VCaP (cell line): ENCODE measurements at regions not wholly inside any gene's neighbourhood (a gene's known extent, or its start where the extent isn't known, plus 50 kb on each side); places are given as distances from the start of the nearest gene placed in this dataset.

Experiments used
- H3K27ac ChIP-seq: fragments of 450-650 bp; 2 replicates; pipeline ENCODE4 v1.5.1; 2017
- CTCF ChIP-seq: fragments of 450-650 bp; conservative IDR thresholded peaks from 2 replicates; pipeline ENCODE4 v1.5.1; 2017; ENCODE audit warnings: mild to moderate bottlenecking, moderate library complexity

- TF ChIP-seq CTCF = no peak
- H3K27ac ChIP-seq = no peak overlapping the region
These were observed 502.1 kb upstream of the NR3C2 start for GRCh38 chr4:148944136-148944838.

DNA sequence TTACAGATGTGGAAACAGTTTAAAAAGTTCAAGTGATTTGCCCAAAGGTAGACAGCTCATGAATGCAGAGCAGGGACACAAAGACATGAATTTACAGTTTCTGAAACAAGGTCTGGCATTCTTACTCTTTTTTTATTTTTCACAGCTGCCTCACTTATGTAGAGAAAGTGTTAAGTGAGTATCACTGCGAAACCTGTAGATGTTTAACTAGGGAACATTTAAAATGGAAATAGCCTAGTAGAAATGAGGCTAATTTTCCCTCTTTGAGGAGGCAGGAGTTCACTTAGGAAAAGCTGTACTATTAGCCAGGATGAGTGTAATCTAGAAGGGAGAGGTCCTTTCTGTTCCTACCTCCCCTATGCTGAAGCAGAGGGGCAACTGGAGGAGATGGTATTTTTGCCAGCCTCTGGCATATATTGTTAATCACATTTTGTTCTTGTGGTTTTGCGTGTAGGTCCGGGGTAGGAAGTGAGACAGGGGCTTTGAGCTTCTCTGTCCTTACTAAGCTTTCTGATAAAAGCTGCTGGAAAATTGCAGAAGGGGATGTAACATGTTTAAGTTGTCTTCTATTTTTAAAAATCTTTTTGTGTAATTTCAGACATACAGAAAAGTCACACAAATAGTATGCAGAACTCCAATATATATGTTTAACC is 492.8 kb upstream of the NR3C2 start:
- H3K27ac ChIP-seq = no peak overlapping the region
- no peak for TF ChIP-seq CTCF

GRCh38 chr4:148926276-148927260 is 484.4 kb upstream of the NR3C2 start:
- TF ChIP-seq CTCF = no peak
- H3K27ac ChIP-seq = no peak overlapping the region

GRCh38 chr4:148923881-148924280 is 481.7 kb upstream of the NR3C2 start:
- TF ChIP-seq CTCF = no peak
- no peak overlapping the region for H3K27ac ChIP-seq

DNA sequence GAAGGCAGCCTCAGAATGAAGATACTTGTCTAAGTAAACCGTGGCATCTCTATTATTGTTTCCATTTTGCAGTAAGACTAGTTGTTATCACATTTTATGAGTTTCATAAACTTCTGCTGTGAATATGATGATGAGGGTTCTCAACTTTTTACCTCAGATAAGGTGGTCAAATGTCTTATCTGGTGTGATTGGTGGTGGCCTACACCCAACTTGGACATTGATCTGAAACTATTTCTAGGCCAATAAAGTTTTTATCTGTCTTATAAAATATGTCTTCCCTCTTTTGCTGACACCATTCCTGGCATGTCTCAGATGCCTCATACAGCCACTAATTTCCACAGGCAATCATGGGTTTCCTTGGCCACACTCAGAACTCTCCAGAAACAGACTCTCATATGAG is 480.3 kb upstream of the NR3C2 start:
- no peak for TF ChIP-seq CTCF
- H3K27ac ChIP-seq = no peak overlapping the region

- TF ChIP-seq CTCF = no peak
- H3K27ac ChIP-seq = no peak overlapping the region
These were observed 472.5 kb upstream of the NR3C2 start for GRCh38 chr4:148914734-148915133.

DNA sequence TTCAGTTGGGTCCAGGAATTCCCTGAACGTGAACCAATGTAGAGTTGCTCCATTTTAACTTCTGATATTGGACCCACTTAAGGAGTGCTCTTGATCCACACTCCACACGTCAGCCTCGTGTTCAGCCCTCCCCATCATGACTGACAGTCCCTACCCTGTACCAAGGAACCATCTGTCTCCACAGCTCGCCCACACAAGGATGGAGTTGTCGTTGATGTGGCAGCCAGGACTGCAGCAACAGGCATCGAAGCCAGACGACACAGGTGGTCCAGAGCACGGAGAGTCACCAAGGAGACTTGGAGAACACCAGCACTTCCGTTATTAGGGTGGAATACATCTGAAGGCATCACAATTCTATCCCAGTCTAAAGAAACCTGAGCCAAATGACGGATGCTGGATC is 472.1 kb upstream of the NR3C2 start:
- no peak overlapping the region for H3K27ac ChIP-seq
- TF ChIP-seq CTCF = no peak
